ENCODE measurements at regions not wholly inside any gene's neighbourhood (a gene's known extent, or its start where the extent isn't known, plus 50 kb on each side); places are given as distances from the start of the nearest gene placed in this dataset.

DNA sequence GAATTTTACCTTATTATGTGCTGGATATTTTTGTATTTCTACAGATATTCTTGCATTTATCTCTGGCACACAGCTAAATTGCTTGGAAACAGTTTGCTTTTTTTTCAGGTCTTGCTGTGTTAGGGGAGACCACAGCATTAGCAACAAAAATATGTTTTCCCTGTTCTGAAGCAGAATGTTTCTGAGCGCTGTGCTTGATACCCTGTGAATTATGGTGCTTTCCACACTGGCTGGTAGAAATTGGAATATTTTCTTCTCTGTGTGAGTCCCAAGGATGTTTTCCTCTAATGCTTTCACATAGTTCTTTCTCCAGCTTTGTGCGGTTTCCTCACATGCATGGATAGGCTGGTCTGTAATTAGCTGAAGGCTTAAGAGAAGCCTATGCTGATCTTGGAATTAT, 651.6 kb upstream of the IGFBP3 start:
- POLR2A ChIA-PET = no interaction called here

DNA sequence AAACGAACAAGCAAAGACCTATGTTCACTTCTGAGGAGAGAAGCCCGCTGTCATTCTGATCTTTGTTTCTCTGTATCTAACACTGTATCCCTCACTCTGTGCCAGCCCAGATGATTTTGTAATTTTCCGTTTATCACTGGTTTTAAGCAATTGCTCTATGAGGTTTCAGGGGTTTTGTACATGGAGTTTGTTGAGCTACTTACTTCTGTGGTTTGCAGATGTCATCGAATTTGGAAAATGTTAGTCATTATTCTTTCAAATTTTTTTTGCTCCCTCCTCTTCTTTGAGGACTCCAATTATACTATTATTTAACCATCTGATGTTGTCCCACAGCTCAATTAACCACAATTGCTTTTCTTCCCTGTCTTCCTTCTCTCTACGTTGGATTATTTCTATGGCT, 650.9 kb upstream of the IGFBP3 start:
- TF ChIP-seq, protein P1, sequence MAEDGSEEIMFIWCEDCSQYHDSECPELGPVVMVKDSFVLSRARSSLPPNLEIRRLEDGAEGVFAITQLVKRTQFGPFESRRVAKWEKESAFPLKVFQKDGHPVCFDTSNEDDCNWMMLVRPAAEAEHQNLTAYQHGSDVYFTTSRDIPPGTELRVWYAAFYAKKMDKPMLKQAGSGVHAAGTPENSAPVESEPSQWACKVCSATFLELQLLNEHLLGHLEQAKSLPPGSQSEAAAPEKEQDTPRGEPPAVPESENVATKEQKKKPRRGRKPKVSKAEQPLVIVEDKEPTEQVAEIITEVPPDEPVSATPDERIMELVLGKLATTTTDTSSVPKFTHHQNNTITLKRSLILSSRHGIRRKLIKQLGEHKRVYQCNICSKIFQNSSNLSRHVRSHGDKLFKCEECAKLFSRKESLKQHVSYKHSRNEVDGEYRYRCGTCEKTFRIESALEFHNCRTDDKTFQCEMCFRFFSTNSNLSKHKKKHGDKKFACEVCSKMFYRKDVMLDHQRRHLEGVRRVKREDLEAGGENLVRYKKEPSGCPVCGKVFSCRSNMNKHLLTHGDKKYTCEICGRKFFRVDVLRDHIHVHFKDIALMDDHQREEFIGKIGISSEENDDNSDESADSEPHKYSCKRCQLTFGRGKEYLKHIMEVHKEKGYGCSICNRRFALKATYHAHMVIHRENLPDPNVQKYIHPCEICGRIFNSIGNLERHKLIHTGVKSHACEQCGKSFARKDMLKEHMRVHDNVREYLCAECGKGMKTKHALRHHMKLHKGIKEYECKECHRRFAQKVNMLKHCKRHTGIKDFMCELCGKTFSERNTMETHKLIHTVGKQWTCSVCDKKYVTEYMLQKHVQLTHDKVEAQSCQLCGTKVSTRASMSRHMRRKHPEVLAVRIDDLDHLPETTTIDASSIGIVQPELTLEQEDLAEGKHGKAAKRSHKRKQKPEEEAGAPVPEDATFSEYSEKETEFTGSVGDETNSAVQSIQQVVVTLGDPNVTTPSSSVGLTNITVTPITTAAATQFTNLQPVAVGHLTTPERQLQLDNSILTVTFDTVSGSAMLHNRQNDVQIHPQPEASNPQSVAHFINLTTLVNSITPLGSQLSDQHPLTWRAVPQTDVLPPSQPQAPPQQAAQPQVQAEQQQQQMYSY (CRISPR knock-in tag; IDR thresholded peaks at IDR 0.05) = no peak
- TF ChIP-seq, protein P2, sequence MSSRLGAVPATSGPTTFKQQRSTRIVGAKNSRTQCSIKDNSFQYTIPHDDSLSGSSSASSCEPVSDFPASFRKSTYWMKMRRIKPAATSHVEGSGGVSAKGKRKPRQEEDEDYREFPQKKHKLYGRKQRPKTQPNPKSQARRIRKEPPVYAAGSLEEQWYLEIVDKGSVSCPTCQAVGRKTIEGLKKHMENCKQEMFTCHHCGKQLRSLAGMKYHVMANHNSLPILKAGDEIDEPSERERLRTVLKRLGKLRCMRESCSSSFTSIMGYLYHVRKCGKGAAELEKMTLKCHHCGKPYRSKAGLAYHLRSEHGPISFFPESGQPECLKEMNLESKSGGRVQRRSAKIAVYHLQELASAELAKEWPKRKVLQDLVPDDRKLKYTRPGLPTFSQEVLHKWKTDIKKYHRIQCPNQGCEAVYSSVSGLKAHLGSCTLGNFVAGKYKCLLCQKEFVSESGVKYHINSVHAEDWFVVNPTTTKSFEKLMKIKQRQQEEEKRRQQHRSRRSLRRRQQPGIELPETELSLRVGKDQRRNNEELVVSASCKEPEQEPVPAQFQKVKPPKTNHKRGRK (CRISPR knock-in tag; IDR thresholded peaks at IDR 0.05; ENCODE audit: borderline replicate concordance) = no peak
- TF ChIP-seq, protein P3, sequence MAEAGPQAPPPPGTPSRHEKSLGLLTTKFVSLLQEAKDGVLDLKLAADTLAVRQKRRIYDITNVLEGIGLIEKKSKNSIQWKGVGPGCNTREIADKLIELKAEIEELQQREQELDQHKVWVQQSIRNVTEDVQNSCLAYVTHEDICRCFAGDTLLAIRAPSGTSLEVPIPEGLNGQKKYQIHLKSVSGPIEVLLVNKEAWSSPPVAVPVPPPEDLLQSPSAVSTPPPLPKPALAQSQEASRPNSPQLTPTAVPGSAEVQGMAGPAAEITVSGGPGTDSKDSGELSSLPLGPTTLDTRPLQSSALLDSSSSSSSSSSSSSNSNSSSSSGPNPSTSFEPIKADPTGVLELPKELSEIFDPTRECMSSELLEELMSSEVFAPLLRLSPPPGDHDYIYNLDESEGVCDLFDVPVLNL (CRISPR knock-in tag; IDR thresholded peaks at IDR 0.05; ENCODE audit: borderline replicate concordance, low read depth) = no peak
- TF ChIP-seq ZNF317 (CRISPR knock-in tag; IDR thresholded peaks at IDR 0.05; ENCODE audit: borderline replicate concordance, low read depth) = no peak
- POLR2A ChIA-PET = no interaction called here
- ATAC-seq = no peak

More for the DNA sequence above, 651.6 kb upstream of the IGFBP3 start:
- Mint-ChIP-seq H3K27ac (no peak overlapping the region), H3K4me3 (no peak overlapping the region), H3K36me3 (no peaks in the 10 kb centered on the region), H3K27me3 (ENCODE audit: low read depth) (no peaks in the 10 kb centered on the region), H3K9me3 (peaks cover 15% of the 10 kb centered on the region), H3K4me1 (peaks cover 5% of the 10 kb centered on the region; the same call in 1 of the 2 replicates)
- CTCF ChIA-PET = no interaction called here
- TF ChIP-seq CREB1 (CRISPR knock-in tag; IDR thresholded peaks at IDR 0.05) (no peak), ELF4 (CRISPR knock-in tag; IDR thresholded peaks at IDR 0.05; ENCODE audit: low read depth) (no peak), NFATC4 (CRISPR knock-in tag; IDR thresholded peaks at IDR 0.05) (no peak)
- TF ChIP-seq, protein P4, sequence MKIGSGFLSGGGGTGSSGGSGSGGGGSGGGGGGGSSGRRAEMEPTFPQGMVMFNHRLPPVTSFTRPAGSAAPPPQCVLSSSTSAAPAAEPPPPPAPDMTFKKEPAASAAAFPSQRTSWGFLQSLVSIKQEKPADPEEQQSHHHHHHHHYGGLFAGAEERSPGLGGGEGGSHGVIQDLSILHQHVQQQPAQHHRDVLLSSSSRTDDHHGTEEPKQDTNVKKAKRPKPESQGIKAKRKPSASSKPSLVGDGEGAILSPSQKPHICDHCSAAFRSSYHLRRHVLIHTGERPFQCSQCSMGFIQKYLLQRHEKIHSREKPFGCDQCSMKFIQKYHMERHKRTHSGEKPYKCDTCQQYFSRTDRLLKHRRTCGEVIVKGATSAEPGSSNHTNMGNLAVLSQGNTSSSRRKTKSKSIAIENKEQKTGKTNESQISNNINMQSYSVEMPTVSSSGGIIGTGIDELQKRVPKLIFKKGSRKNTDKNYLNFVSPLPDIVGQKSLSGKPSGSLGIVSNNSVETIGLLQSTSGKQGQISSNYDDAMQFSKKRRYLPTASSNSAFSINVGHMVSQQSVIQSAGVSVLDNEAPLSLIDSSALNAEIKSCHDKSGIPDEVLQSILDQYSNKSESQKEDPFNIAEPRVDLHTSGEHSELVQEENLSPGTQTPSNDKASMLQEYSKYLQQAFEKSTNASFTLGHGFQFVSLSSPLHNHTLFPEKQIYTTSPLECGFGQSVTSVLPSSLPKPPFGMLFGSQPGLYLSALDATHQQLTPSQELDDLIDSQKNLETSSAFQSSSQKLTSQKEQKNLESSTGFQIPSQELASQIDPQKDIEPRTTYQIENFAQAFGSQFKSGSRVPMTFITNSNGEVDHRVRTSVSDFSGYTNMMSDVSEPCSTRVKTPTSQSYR (CRISPR knock-in tag; IDR thresholded peaks at IDR 0.05) = no peak
- TF ChIP-seq, protein P3 (CRISPR knock-in tag; IDR thresholded peaks at IDR 0.05; ENCODE audit: borderline replicate concordance, low read depth) = no peak
- no peak for ATAC-seq
- no peak for DNase-seq (ENCODE audit: low spot score)

DNA sequence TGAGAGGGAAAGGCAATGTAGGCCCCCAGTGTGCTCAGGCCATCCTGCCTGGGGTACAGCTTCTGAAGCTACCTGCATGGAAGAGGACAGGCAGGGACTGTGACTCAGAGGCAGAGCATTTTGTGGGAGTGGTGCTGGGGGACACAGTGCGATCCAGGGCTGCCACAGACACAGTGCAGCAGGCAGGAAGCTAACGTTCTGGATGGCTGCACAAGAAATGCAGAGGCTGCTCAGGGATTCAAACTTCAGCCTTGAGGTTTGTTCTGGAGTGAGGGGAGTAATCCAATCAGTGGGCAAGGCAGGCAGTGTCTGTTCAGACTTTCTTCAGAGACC, 648.0 kb upstream of the IGFBP3 start:
- H3K9me3 Mint-ChIP-seq = peaks cover 3% of the 10 kb centered on the region
- peaks cover 5% of the 10 kb centered on the region; the same call in 1 of the 2 replicates for H3K4me1 Mint-ChIP-seq
- H3K36me3 Mint-ChIP-seq = no peaks in the 10 kb centered on the region
- POLR2A ChIA-PET = no interaction called here
- no peak overlapping the region for H3K4me3 Mint-ChIP-seq
- CTCF ChIA-PET = no interaction called here
- H3K27me3 Mint-ChIP-seq (ENCODE audit: low read depth) = no peaks in the 10 kb centered on the region
- ATAC-seq (no peak), DNase-seq (ENCODE audit: low spot score) (no peak)
- H3K27ac Mint-ChIP-seq = no peak overlapping the region; the same call in 1 of the 2 replicates
- TF ChIP-seq, protein P5, sequence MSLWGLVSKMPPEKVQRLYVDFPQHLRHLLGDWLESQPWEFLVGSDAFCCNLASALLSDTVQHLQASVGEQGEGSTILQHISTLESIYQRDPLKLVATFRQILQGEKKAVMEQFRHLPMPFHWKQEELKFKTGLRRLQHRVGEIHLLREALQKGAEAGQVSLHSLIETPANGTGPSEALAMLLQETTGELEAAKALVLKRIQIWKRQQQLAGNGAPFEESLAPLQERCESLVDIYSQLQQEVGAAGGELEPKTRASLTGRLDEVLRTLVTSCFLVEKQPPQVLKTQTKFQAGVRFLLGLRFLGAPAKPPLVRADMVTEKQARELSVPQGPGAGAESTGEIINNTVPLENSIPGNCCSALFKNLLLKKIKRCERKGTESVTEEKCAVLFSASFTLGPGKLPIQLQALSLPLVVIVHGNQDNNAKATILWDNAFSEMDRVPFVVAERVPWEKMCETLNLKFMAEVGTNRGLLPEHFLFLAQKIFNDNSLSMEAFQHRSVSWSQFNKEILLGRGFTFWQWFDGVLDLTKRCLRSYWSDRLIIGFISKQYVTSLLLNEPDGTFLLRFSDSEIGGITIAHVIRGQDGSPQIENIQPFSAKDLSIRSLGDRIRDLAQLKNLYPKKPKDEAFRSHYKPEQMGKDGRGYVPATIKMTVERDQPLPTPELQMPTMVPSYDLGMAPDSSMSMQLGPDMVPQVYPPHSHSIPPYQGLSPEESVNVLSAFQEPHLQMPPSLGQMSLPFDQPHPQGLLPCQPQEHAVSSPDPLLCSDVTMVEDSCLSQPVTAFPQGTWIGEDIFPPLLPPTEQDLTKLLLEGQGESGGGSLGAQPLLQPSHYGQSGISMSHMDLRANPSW (CRISPR knock-in tag; conservative IDR thresholded peaks at IDR 0.05; ENCODE audit: low read depth) = no peak
- TF ChIP-seq, protein P6, sequence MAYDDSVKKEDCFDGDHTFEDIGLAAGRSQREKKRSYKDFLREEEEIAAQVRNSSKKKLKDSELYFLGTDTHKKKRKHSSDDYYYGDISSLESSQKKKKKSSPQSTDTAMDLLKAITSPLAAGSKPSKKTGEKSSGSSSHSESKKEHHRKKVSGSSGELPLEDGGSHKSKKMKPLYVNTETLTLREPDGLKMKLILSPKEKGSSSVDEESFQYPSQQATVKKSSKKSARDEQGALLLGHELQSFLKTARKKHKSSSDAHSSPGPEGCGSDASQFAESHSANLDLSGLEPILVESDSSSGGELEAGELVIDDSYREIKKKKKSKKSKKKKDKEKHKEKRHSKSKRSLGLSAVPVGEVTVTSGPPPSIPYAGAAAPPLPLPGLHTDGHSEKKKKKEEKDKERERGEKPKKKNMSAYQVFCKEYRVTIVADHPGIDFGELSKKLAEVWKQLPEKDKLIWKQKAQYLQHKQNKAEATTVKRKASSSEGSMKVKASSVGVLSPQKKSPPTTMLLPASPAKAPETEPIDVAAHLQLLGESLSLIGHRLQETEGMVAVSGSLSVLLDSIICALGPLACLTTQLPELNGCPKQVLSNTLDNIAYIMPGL (CRISPR knock-in tag; IDR thresholded peaks at IDR 0.05) = no peak
- TF ChIP-seq KAT7 (CRISPR knock-in tag; IDR thresholded peaks at IDR 0.05; ENCODE audit: borderline replicate concordance) (no peak), TP53 (CRISPR knock-in tag; IDR thresholded peaks at IDR 0.05) (no peak), CREB1 (CRISPR knock-in tag; IDR thresholded peaks at IDR 0.05) (no peak), JAZF1 (CRISPR knock-in tag; IDR thresholded peaks at IDR 0.05) (no peak), MYBL2 (CRISPR knock-in tag; IDR thresholded peaks at IDR 0.05) (no peak), PRRX2 (CRISPR knock-in tag; IDR thresholded peaks at IDR 0.05) (no peak)

More for the DNA sequence above, 650.9 kb upstream of the IGFBP3 start:
- Mint-ChIP-seq H3K27ac (no peak overlapping the region), H3K4me1 (peaks cover 5% of the 10 kb centered on the region; the same call in 1 of the 2 replicates), H3K4me3 (no peak overlapping the region), H3K9me3 (peaks cover 13% of the 10 kb centered on the region), H3K27me3 (ENCODE audit: low read depth) (no peaks in the 10 kb centered on the region), H3K36me3 (no peaks in the 10 kb centered on the region)
- CTCF ChIA-PET = no interaction called here
- no peak for DNase-seq (ENCODE audit: low spot score)
